K562 (cell line): ENCODE measurements at regions not wholly inside any gene's neighbourhood (a gene's known extent, or its start where the extent isn't known, plus 50 kb on each side); places are given as distances from the start of the nearest gene placed in this dataset.

Source experiments
- CTCF ChIP-seq, 3 experiments: IDR thresholded peaks in 2 of 3; conservative IDR thresholded peaks in 1 of 3; 2 replicates each; pipeline ENCODE4 v1.5.1; 2011 to 2012; ENCODE audit warnings: low read length in 3 of 3, mild to moderate bottlenecking in 3 of 3, control low read depth in 2 of 3, improper control_type of control experiment in 1 of 3, inconsistent platforms in 1 of 3, low read depth in 1 of 3, mixed read lengths in 1 of 3, moderate library complexity in 1 of 3; ENCODE audit not compliant: insufficient read depth in 2 of 3
- EP300 ChIP-seq: IDR thresholded peaks from 2 replicates; pipeline ENCODE4 v1.6.1; 2012; ENCODE audit warnings: low read length, improper control_type of control experiment
- KHSRP ChIP-seq: fragments of 450-650 bp; IDR thresholded peaks from 2 replicates; pipeline ENCODE4 v1.6.1; 2017
- POLR2A ChIP-seq: fragments of 450-650 bp; conservative IDR thresholded peaks from 2 replicates; pipeline ENCODE4 v1.6.1; 2016
- REST ChIP-seq, 2 experiments: fragments of 450-650 bp; formaldehyde crosslinking in 1 of 2; IDR thresholded peaks; 2 replicates each; pipeline versions ENCODE4 v1.4.0 to v1.6.1; 2014 to 2020; ENCODE audit warnings: mild to moderate bottlenecking in 2 of 2, borderline replicate concordance in 1 of 2, low read depth in 1 of 2
- ZNF133 ChIP-seq: fragments of 250-450 bp; sonication (Bioruptor Pico); IDR thresholded peaks from 2 replicates; pipeline ENCODE4 v1.4.0; 2020; ENCODE audit warnings: mild to moderate bottlenecking

- TF ChIP-seq ZNF133 (CRISPR knock-in tag) = no peak
- no peak for TF ChIP-seq REST (IDR thresholded peaks at IDR 0.05; ENCODE audit: borderline replicate concordance)
- TF ChIP-seq REST (CRISPR knock-in tag; IDR thresholded peaks at IDR 0.05; ENCODE audit: low read depth) = no peak
- no peak for TF ChIP-seq POLR2A
- TF ChIP-seq EP300 = no peak
- no peak for TF ChIP-seq CTCF (IDR thresholded peaks at IDR 0.05 in 2 of 3, conservative IDR thresholded peaks at IDR 0.05 in 1 of 3; ENCODE audit: insufficient read depth in 2 of 3, low read depth in 1 of 3, low read length in 3 of 3)
- no peak for TF ChIP-seq KHSRP
Measured at GRCh38 chr4:31366041-31366440, 645.9 kb downstream of the PCDH7 start.
